SK-N-SH (cell line): ENCODE measurements at regions not wholly inside any gene's neighbourhood (a gene's known extent, or its start where the extent isn't known, plus 50 kb on each side); places are given as distances from the start of the nearest gene placed in this dataset.

Experiments used
- CTCF ChIA-PET: fragments of 300-600, 350-600 bp; formaldehyde crosslinking; extraction: SDS; loops from one replicate; lab custom pipeline; 2021; lab: Yijun Ruan, JAX
- POLR2A ChIA-PET: fragments of 350-600 bp; sonication (Branson Sonifier 250); formaldehyde crosslinking; extraction: SDS; loops from one replicate; lab custom pipeline; 2020; ENCODE audit warnings: antibody characterized with exemption, inconsistent platforms; lab: Yijun Ruan, JAX
- DNase-seq: peaks from one replicate; pipeline ENCODE4 v3.0.0; 2012
- H2AFZ ChIP-seq: fragments of 200-600 bp; sonication (generic); 2 replicates; pipeline ENCODE4 v1.8.1; 2016; ENCODE audit warnings: antibody characterized with exemption, mild to moderate bottlenecking, low read depth
- H3F3A ChIP-seq: fragments of 200-600 bp; sonication (generic); replicated peaks from 2 replicates; pipeline ENCODE3; 2016; ENCODE audit warnings: antibody characterized with exemption, mild to moderate bottlenecking; ENCODE audit not compliant: insufficient read depth
- H3K27ac ChIP-seq, 2 experiments: fragments of 200-500 bp in 1 of 2; fragments of 200-600 bp in 1 of 2; sonication (Bioruptor generic) in 1 of 2; sonication (generic), shearing (Covaris generic) in 1 of 2; 2 replicates each; pipeline versions ENCODE4 v1.5.1 to v1.6.1; 2014 to 2016; ENCODE audit warnings: low read depth in 2 of 2, inconsistent platforms in 1 of 2, low read length in 1 of 2, mild to moderate bottlenecking in 1 of 2, mixed read lengths in 1 of 2
- H3K27me3 ChIP-seq: fragments of 200-600 bp; sonication (generic), shearing (Covaris generic); 2 replicates; pipeline ENCODE4 v1.6.1; 2016; ENCODE audit warnings: mixed run types; ENCODE audit not compliant: insufficient read depth
- H3K36me3 ChIP-seq, 2 experiments: fragments of 200-500 bp in 1 of 2; fragments of 200-600 bp in 1 of 2; sonication (Bioruptor generic) in 1 of 2; sonication (generic) in 1 of 2; replicated peaks in 1 of 2; 2 replicates each; pipeline versions ENCODE3 to v1.5.1; 2014 to 2016; ENCODE audit warnings: low read length in 1 of 2, mild to moderate bottlenecking in 1 of 2; ENCODE audit not compliant: insufficient read depth in 2 of 2, control insufficient read depth in 1 of 2
- H3K4me1 ChIP-seq, 2 experiments: fragments of 200-500 bp in 1 of 2; fragments of 200-600 bp in 1 of 2; sonication (Bioruptor generic) in 1 of 2; sonication (generic), shearing (Covaris generic) in 1 of 2; 2 replicates each; pipeline versions ENCODE4 v1.5.1 to v1.6.1; 2014 to 2016; ENCODE audit warnings: low read depth in 1 of 2, low read length in 1 of 2, mixed run types in 1 of 2; ENCODE audit not compliant: insufficient read depth in 2 of 2, control insufficient read depth in 1 of 2
- H3K4me2 ChIP-seq: fragments of 200-600 bp; sonication (generic), shearing (Covaris generic); 2 replicates; pipeline ENCODE4 v1.6.1; 2017; ENCODE audit warnings: mixed run types
- H3K4me3 ChIP-seq, 2 experiments: fragments of 200-500 bp in 1 of 2; fragments of 200-600 bp in 1 of 2; sonication (Bioruptor generic) in 1 of 2; sonication (generic), shearing (Covaris generic) in 1 of 2; 2 replicates each; pipeline versions ENCODE4 v1.5.1 to v1.8.1; 2014 to 2016; ENCODE audit warnings: low read depth in 2 of 2, inconsistent platforms in 1 of 2, low read length in 1 of 2, mild to moderate bottlenecking in 1 of 2, mixed read lengths in 1 of 2, moderate library complexity in 1 of 2
- H3K79me2 ChIP-seq: fragments of 200-600 bp; sonication (generic); 2 replicates; pipeline ENCODE4 v1.8.1; 2017; ENCODE audit warnings: mild to moderate bottlenecking; ENCODE audit not compliant: insufficient read depth
- H3K9ac ChIP-seq: fragments of 200-600 bp; sonication (generic); 2 replicates; pipeline ENCODE4 v1.6.1; 2017; ENCODE audit warnings: mixed run types
- H3K9me2 ChIP-seq: fragments of 200-600 bp; sonication (generic); 2 replicates; pipeline ENCODE4 v1.6.1; 2017; ENCODE audit warnings: mixed run types
- H3K9me3 ChIP-seq: fragments of 200-600 bp; sonication (generic); 2 replicates; pipeline ENCODE4 v1.6.1; 2017; ENCODE audit warnings: mixed run types, mild to moderate bottlenecking, moderate library complexity
- H4K20me1 ChIP-seq: fragments of 200-600 bp; sonication (generic); 2 replicates; pipeline ENCODE4 v1.6.1; 2017; ENCODE audit warnings: mild to moderate bottlenecking, mixed run types; ENCODE audit not compliant: insufficient read depth
- CTCF ChIP-seq: fragments of 200-600 bp; sonication (generic); IDR thresholded peaks from 2 replicates; pipeline ENCODE4 v1.6.1; 2017; ENCODE audit warnings: antibody characterized with exemption, mild to moderate bottlenecking, moderate library complexity
- ELF1 ChIP-seq: IDR thresholded peaks from 2 replicates; pipeline ENCODE4 v1.4.0; 2012
- IRF3 ChIP-seq: fragments of 150-350 bp; IDR thresholded peaks from 2 replicates; pipeline ENCODE4 v1.6.1; 2016; ENCODE audit warnings: mild to moderate bottlenecking, low read depth, low read length
- MAX ChIP-seq: IDR thresholded peaks from 2 replicates; pipeline ENCODE4 v1.4.0; 2012; ENCODE audit warnings: low read depth
- MEF2A ChIP-seq: IDR thresholded peaks from 2 replicates; pipeline ENCODE4 v1.4.0; 2012; ENCODE audit warnings: low read depth, borderline replicate concordance
- MXI1 ChIP-seq: IDR thresholded peaks from 2 replicates; pipeline ENCODE4 v1.6.1; 2012; ENCODE audit warnings: mild to moderate bottlenecking, low read depth, low read length, improper control_type of control experiment
- POLR2AphosphoS5 ChIP-seq: IDR thresholded peaks from 2 replicates; pipeline ENCODE4 v1.6.1; 2012; ENCODE audit warnings: low read depth, low read length
- REST ChIP-seq: IDR thresholded peaks from 2 replicates; pipeline ENCODE4 v1.6.1; 2012; ENCODE audit warnings: mild to moderate bottlenecking, low read depth, low read length, moderate library complexity
- RFX5 ChIP-seq: IDR thresholded peaks from 2 replicates; pipeline ENCODE4 v1.6.1; 2012; ENCODE audit warnings: mild to moderate bottlenecking, improper control_type of control experiment, low read length
- SIN3A ChIP-seq: IDR thresholded peaks from 2 replicates; pipeline ENCODE4 v1.6.1; 2012; ENCODE audit warnings: low read depth, mild to moderate bottlenecking, low read length, moderate library complexity, borderline replicate concordance
- SMC3 ChIP-seq: IDR thresholded peaks from 2 replicates; pipeline ENCODE4 v1.6.1; 2012; ENCODE audit warnings: low read depth, low read length, improper control_type of control experiment
- TAF1 ChIP-seq: IDR thresholded peaks from 2 replicates; pipeline ENCODE4 v1.6.1; 2012; ENCODE audit warnings: low read depth, mild to moderate bottlenecking, low read length, moderate library complexity, borderline replicate concordance
- TEAD4 ChIP-seq: IDR thresholded peaks from 2 replicates; pipeline ENCODE4 v1.4.0; 2012; ENCODE audit warnings: mild to moderate bottlenecking, borderline replicate concordance; ENCODE audit not compliant: insufficient read depth
- USF1 ChIP-seq: IDR thresholded peaks from 2 replicates; pipeline ENCODE4 v1.4.0; 2012; ENCODE audit warnings: low read depth, borderline replicate concordance
- USF2 ChIP-seq: fragments of 150-350 bp; IDR thresholded peaks from 2 replicates; pipeline ENCODE4 v1.6.1; 2017; ENCODE audit warnings: antibody characterized with exemption, low read length, low read depth, borderline replicate concordance
- ZBTB33 ChIP-seq: IDR thresholded peaks from 2 replicates; pipeline ENCODE4 v1.4.0; 2012; ENCODE audit warnings: low read depth, borderline replicate concordance
- WGBS: methylation state at CpG from one replicate; pipeline ENCODE4 v1.1.6; 2017; ENCODE audit warnings: low lambda C conversion rate; 5-methylcytosine and 5-hydroxymethylcytosine counted together

- TF ChIP-seq CTCF, result no peak
These were observed 1186.8 kb upstream of the CELF4 start (continued) for GRCh38 chr18:38752430-38752829.

- POLR2A ChIA-PET, result no interaction called here
These were observed 1186.3 kb upstream of the CELF4 start for GRCh38 chr18:38751898-38752297.

More at GRCh38 chr18:38751898-38752297, 1186.3 kb upstream of the CELF4 start:
- H3K9me3 ChIP-seq, result no peaks in the 10 kb centered on the region
- H3K27ac ChIP-seq, result no peak overlapping the region
- no peak for TF ChIP-seq USF2
- TF ChIP-seq MXI1, result no peak
- no peak for TF ChIP-seq MAX
- no peak for TF ChIP-seq USF1
- no peak for TF ChIP-seq POLR2AphosphoS5
- no peak for TF ChIP-seq TEAD4
- no peak for TF ChIP-seq RFX5
- no peak for TF ChIP-seq ELF1
- no peak for TF ChIP-seq MEF2A
- TF ChIP-seq REST, result no peak
- TF ChIP-seq SIN3A, result no peak
- no peak for TF ChIP-seq ZBTB33
- TF ChIP-seq IRF3, result no peak
- no peak for TF ChIP-seq CTCF
- no peak for TF ChIP-seq SMC3
- no peak for TF ChIP-seq TAF1
- H3K4me1 ChIP-seq, result no peaks in the 10 kb centered on the region
- CTCF ChIA-PET, result no interaction called here
- H2AFZ ChIP-seq, result no peak overlapping the region
- H3K36me3 ChIP-seq, result no peaks in the 10 kb centered on the region
- H4K20me1 ChIP-seq, result no peaks in the 10 kb centered on the region
- no peak overlapping the region for H3K4me2 ChIP-seq
- H3K4me3 ChIP-seq, result no peak overlapping the region
- no peaks in the 10 kb centered on the region for H3K27me3 ChIP-seq
- no peaks in the 10 kb centered on the region for H3F3A ChIP-seq
- H3K9me2 ChIP-seq, result no peaks in the 10 kb centered on the region
- no peaks in the 10 kb centered on the region for H3K79me2 ChIP-seq
- 58% methylated on average over 3 of the region's 8 CpGs for WGBS
- no peak overlapping the region for H3K9ac ChIP-seq
- no peak for DNase-seq
